Right atrium auricular region (tissue), 2 donors: ENCODE measurements at regions not wholly inside any gene's neighbourhood (a gene's known extent, or its start where the extent isn't known, plus 50 kb on each side); places are given as distances from the start of the nearest gene placed in this dataset.
A peak's percentile ranks its signal among the peaks of the same experiment; 100 is the strongest.

Experiments
- DNase-seq: peaks from one replicate; pipeline ENCODE4 v3.0.0-alpha.2; 2019; ENCODE audit warnings: low spot score
- H3K27ac ChIP-seq, 2 donors: fragments of 200-600 bp; sonication (generic); 1 replicate in 1 of 2; 2 replicates in 1 of 2; pipeline ENCODE4 v1.5.1; 2016 to 2019
- H3K27me3 ChIP-seq, 2 donors: fragments of 200-600 bp; sonication (generic); one replicate each; pipeline versions ENCODE4 v1.5.1 to v1.6.0; 2017 to 2019
- H3K36me3 ChIP-seq: fragments of 200-600 bp; sonication (generic); one replicate; pipeline ENCODE4 v1.5.1; 2016
- H3K4me1 ChIP-seq, 2 donors: fragments of 200-600 bp; sonication (generic); one replicate each; pipeline versions ENCODE4 v1.5.1 to v1.6.0; 2017 to 2019
- H3K4me3 ChIP-seq, 2 donors: fragments of 200-600 bp; sonication (generic); 1 replicate in 1 of 2; 2 replicates in 1 of 2; pipeline ENCODE4 v1.5.1; 2017 to 2019; ENCODE audit warnings: mild to moderate bottlenecking in 1 of 2, moderate library complexity in 1 of 2
- H3K9me3 ChIP-seq, 2 donors: fragments of 200-600 bp; sonication (generic); one replicate each; pipeline ENCODE4 v1.5.1; 2019
- TF ChIP-seq, protein P1 (sequence below), 2 donors: fragments of 200-600 bp; sonication (generic); IDR thresholded peaks; one replicate each; pipeline ENCODE4 v1.5.1; 2019; ENCODE audit warnings: antibody characterized with exemption in 2 of 2

DNA sequence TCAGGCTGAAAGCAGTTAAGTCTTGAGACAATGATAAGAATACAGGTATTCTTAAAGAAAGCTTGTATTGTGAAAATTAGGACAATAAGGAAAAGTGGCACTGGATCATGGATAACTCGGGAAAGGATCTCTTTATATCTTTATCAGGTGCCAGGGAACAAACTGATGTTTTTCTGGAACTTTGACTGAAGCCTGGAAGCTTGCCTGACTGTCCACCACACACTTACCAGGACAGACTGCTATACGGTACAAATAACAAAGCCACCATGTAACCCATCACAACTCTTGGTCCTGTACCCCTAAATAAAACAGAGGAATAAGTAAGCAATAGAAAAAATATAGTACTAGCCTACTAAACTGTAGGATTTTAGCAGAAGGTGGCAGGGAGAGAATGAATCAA is 623.0 kb downstream of the OTOL1 start:
- Histone ChIP-seq H3K27ac (peak overlapping the region in 1 of 2 donors; percentile 18), H3K36me3 (no peaks in the 10 kb centered on the region), H3K27me3 (no peaks in the 10 kb centered on the region), H3K4me1 (no peaks in the 10 kb centered on the region), H3K4me3 (no peak overlapping the region), H3K9me3 (no peaks in the 10 kb centered on the region)
- DNase-seq, result no peak
- TF ChIP-seq, protein P1, sequence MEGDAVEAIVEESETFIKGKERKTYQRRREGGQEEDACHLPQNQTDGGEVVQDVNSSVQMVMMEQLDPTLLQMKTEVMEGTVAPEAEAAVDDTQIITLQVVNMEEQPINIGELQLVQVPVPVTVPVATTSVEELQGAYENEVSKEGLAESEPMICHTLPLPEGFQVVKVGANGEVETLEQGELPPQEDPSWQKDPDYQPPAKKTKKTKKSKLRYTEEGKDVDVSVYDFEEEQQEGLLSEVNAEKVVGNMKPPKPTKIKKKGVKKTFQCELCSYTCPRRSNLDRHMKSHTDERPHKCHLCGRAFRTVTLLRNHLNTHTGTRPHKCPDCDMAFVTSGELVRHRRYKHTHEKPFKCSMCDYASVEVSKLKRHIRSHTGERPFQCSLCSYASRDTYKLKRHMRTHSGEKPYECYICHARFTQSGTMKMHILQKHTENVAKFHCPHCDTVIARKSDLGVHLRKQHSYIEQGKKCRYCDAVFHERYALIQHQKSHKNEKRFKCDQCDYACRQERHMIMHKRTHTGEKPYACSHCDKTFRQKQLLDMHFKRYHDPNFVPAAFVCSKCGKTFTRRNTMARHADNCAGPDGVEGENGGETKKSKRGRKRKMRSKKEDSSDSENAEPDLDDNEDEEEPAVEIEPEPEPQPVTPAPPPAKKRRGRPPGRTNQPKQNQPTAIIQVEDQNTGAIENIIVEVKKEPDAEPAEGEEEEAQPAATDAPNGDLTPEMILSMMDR (IDR thresholded peaks at IDR 0.05), result no peak

DNA sequence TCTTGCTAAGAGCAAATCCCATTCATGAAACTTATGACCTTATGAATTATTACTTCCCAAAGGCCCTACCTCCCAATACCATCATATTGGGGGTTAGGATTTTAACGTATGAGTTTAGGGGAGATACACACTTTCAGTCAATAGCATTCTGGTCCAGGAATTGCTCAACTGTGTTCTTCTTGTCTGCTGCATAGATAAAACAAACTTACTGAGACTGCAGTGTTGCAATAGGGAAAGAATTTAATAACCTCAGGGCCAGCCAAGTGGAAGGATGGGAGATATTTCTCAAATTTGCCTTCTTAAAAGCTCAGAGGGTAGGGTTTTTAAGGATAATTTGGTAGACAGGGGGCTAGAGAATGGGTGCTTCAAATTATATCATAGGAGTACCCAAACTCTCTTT is 625.8 kb downstream of the OTOL1 start:
- H3K36me3 ChIP-seq, result no peaks in the 10 kb centered on the region
- H3K9me3 ChIP-seq, result no peaks in the 10 kb centered on the region
- no peaks in the 10 kb centered on the region for H3K4me1 ChIP-seq
- no peak overlapping the region for H3K27ac ChIP-seq
- H3K27me3 ChIP-seq, result no peaks in the 10 kb centered on the region
- DNase-seq, result no peak
- TF ChIP-seq, protein P1 (IDR thresholded peaks at IDR 0.05), result no peak
- H3K4me3 ChIP-seq, result no peak overlapping the region

DNA sequence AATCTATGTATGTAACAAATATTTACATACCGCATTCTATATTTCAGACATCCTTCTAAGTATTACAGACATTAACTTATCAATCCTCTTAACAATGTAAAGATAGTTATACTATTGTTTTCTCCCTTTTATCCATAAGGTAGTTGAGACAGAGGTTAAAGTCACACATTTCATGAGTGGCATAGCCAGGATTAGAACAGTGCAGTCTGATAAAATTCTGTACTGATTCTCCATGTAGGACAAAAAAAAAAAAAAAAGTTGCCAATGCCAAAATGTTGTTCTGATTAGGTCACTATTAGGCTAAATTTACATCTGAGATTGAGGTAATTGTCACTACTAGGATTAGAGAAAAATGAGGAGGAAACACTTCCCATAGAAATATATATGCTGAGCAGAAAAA is 629.2 kb downstream of the OTOL1 start:
- no peak for DNase-seq
- TF ChIP-seq, protein P1 (IDR thresholded peaks at IDR 0.05), result no peak
- H3K27me3 ChIP-seq, result no peaks in the 10 kb centered on the region
- H3K9me3 ChIP-seq, result no peaks in the 10 kb centered on the region
- H3K27ac ChIP-seq, result peak overlapping the region in 1 of 2 donors; percentile 59
- no peaks in the 10 kb centered on the region for H3K4me1 ChIP-seq
- no peaks in the 10 kb centered on the region for H3K36me3 ChIP-seq
- no peak overlapping the region for H3K4me3 ChIP-seq

DNA sequence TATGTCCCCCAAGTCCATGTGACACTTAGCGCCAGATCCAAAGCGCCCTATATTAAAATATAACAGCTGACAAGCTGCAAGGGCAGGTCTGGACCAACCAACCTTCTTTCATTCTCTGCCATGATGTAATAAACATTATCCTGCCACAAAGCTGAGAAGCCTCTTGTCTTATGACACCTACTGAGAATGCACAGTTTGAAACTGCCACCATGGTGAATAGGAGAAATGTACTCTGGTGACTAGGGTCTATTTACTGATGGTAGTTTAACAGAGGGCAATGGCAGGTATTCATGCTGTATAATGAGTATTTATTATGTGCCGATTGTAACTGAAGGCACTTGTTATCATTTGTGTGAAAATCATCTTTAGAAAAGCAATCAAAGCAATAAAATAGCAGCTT is 634.0 kb downstream of the OTOL1 start:
- no peak overlapping the region for H3K27ac ChIP-seq
- TF ChIP-seq, protein P1 (IDR thresholded peaks at IDR 0.05), result no peak
- H3K36me3 ChIP-seq, result no peaks in the 10 kb centered on the region
- H3K4me1 ChIP-seq, result no peaks in the 10 kb centered on the region
- H3K27me3 ChIP-seq, result no peaks in the 10 kb centered on the region
- no peak for DNase-seq
- H3K4me3 ChIP-seq, result no peak overlapping the region
- no peaks in the 10 kb centered on the region for H3K9me3 ChIP-seq

DNA sequence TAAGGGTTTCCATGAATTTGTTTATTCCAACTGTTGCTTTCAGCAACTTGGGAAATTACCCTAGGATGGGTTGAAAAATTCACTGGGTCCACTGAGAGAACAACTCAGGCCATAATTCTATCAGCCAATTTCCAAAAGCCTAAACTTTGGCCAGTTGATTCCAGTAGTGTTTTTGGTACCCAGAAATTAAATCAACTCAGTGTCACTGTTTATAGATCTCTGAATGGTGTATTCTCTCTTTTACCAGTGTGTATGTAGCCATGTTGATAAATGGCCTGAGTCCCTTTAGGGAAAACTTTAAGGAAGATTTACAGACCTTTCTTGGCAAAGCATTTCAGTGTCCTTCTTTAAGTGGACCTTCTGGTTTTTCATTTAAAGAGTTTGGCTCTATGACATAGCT is 636.4 kb downstream of the OTOL1 start:
- Histone ChIP-seq H3K4me1 (no peaks in the 10 kb centered on the region), H3K9me3 (no peaks in the 10 kb centered on the region), H3K36me3 (no peaks in the 10 kb centered on the region), H3K27ac (no peak overlapping the region), H3K4me3 (no peak overlapping the region), H3K27me3 (no peaks in the 10 kb centered on the region)
- TF ChIP-seq, protein P1 (IDR thresholded peaks at IDR 0.05), result no peak
- DNase-seq, result no peak

DNA sequence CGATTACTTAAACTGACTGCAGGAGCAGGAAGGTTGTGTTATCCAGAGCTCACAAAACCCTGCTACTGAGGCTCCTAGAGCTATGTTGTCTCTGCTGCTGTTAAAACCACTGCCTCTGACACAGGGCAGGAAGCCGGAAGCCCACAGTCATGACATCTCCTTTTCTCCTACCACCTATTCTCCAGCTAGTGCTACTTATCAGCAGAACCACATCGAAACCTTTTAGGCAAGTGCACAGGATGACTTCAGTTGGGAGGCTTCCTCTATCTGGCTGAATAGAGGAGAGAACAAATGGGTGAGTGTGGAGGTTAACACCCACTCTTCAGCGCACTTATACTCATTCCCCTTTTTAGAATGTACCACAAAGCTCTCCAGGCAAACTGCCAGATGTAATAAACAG is 638.0 kb downstream of the OTOL1 start:
- TF ChIP-seq, protein P1 (IDR thresholded peaks at IDR 0.05), result no peak
- H3K9me3 ChIP-seq, result no peaks in the 10 kb centered on the region
- H3K4me1 ChIP-seq, result no peaks in the 10 kb centered on the region

More for the DNA sequence above, 638.0 kb downstream of the OTOL1 start:
- Histone ChIP-seq H3K4me3 (no peak overlapping the region), H3K27me3 (no peaks in the 10 kb centered on the region), H3K36me3 (no peaks in the 10 kb centered on the region), H3K27ac (peak overlapping the region in 1 of 2 donors; percentile 71)
- no peak for DNase-seq
